HCT116 (cell line): ENCODE measurements at regions not wholly inside any gene's neighbourhood (a gene's known extent, or its start where the extent isn't known, plus 50 kb on each side); places are given as distances from the start of the nearest gene placed in this dataset.

Source experiments
- ATAC-seq: fragments of 200-7000 bp; cut with Tn5 transposase; 2 replicates; pipeline ENCODE4 v1.9.1; 2020; ENCODE audit warnings: mild to moderate bottlenecking, moderate library complexity
- BruUV-seq: library from RNA; stranded (reverse); fragments of 400-500 nt; replicated peaks from 2 replicates; lab custom pipeline; 2021; lab: Mats Ljungman, UMichigan
- CTCF ChIA-PET: fragments of 300-600 bp; sonication (Branson Sonifier 250); formaldehyde crosslinking; loops from one replicate; lab custom pipeline; 2021; ENCODE audit warnings: antibody characterized with exemption; lab: Charles Lee
- POLR2A ChIA-PET: fragments of 300-600, 350-600 bp; sonication (Branson Sonifier 250); formaldehyde crosslinking; loops from one replicate; lab custom pipeline; 2021; ENCODE audit warnings: antibody characterized with exemption; lab: Charles Lee
- RAD21 ChIA-PET, 2 experiments: fragments of 300-600 bp; sonication (Branson Sonifier 250); formaldehyde crosslinking; loops; one replicate each; lab custom pipeline; 2023; ENCODE audit warnings: low total read pairs in 2 of 2; ENCODE audit not compliant: uncharacterized antibody in 2 of 2, unreplicated experiment in 2 of 2, low non-redundant PET in 1 of 2; lab: Charles Lee
- DNase-seq: peaks from one replicate; pipeline ENCODE4 v3.0.0-alpha.2; 2010; ENCODE audit warnings: low read depth, low spot score
- H2AFZ ChIP-seq: fragments of 200-600 bp; shearing (Covaris generic), sonication (generic); 2 replicates; pipeline ENCODE4 v1.6.1; 2017; ENCODE audit warnings: low read depth, mixed run types, mixed read lengths, antibody characterized with exemption, low read length; ENCODE audit not compliant: poor library complexity, severe bottlenecking
- H3K27ac ChIP-seq: 2 replicates; pipeline ENCODE4 v1.5.1; 2012; ENCODE audit warnings: low read depth, low read length
- H3K27me3 ChIP-seq: fragments of 200-600 bp; sonication (generic); 2 replicates; pipeline ENCODE4 v1.6.1; 2016; ENCODE audit warnings: mixed run types, low read length, mixed read lengths; ENCODE audit not compliant: insufficient read depth
- H3K36me3 ChIP-seq, 2 experiments: fragments of 200-500 bp in 1 of 2; fragments of 200-600 bp in 1 of 2; sonication (Bioruptor generic) in 1 of 2; sonication (generic) in 1 of 2; 2 replicates each; pipeline versions ENCODE4 v1.5.1 to v1.6.1; 2014 to 2016; ENCODE audit warnings: low read length in 2 of 2, inconsistent platforms in 1 of 2, mixed read lengths in 1 of 2, mixed run types in 1 of 2; ENCODE audit not compliant: insufficient read depth in 2 of 2, control insufficient read depth in 1 of 2
- H3K4me1 ChIP-seq, 2 experiments: fragments of 200-600 bp in 1 of 2; sonication (generic) in 1 of 2; 2 replicates each; pipeline versions ENCODE4 v1.5.1 to v1.6.1; 2012 to 2017; ENCODE audit warnings: low read length in 2 of 2, inconsistent platforms in 1 of 2, mild to moderate bottlenecking in 1 of 2, mixed read lengths in 1 of 2, mixed run types in 1 of 2, moderate library complexity in 1 of 2; ENCODE audit not compliant: insufficient read depth in 2 of 2, control insufficient read depth in 1 of 2
- H3K4me2 ChIP-seq: fragments of 200-600 bp; sonication (generic); 2 replicates; pipeline ENCODE4 v1.6.1; 2017; ENCODE audit warnings: mixed run types, low read length, mixed read lengths
- H3K4me3 ChIP-seq, 2 experiments: fragments of 200-600 bp in 1 of 2; sonication (generic) in 1 of 2; replicated peaks in 1 of 2; 2 replicates each; pipeline ENCODE4 v1.5.1; 2011 to 2016; ENCODE audit warnings: low read length in 2 of 2, control low read depth in 1 of 2, low read depth in 1 of 2, mild to moderate bottlenecking in 1 of 2, mixed read lengths in 1 of 2, mixed run types in 1 of 2
- H3K79me2 ChIP-seq: fragments of 200-600 bp; sonication (generic); 2 replicates; pipeline ENCODE4 v1.6.1; 2017; ENCODE audit warnings: mild to moderate bottlenecking, mixed run types, low read length, moderate library complexity, mixed read lengths; ENCODE audit not compliant: insufficient read depth
- H3K9ac ChIP-seq: fragments of 200-600 bp; sonication (generic); 2 replicates; pipeline ENCODE4 v1.6.1; 2016; ENCODE audit warnings: low read length, mixed read lengths
- H3K9me2 ChIP-seq: fragments of 200-600 bp; sonication (generic), shearing (Covaris generic); 2 replicates; pipeline ENCODE4 v1.6.1; 2017; ENCODE audit warnings: mixed run types, mild to moderate bottlenecking, moderate library complexity; ENCODE audit not compliant: insufficient read depth
- H3K9me3 ChIP-seq, 2 experiments: fragments of 200-500 bp in 1 of 2; fragments of 200-600 bp in 1 of 2; sonication (Bioruptor generic) in 1 of 2; sonication (generic) in 1 of 2; 2 replicates each; pipeline ENCODE4 v1.6.1; 2014 to 2017; ENCODE audit warnings: low read length in 2 of 2, mixed read lengths in 2 of 2, inconsistent platforms in 1 of 2, low read depth in 1 of 2, mild to moderate bottlenecking in 1 of 2, mixed run types in 1 of 2, moderate library complexity in 1 of 2; ENCODE audit not compliant: control insufficient read depth in 1 of 2, insufficient read depth in 1 of 2
- H4K20me1 ChIP-seq: fragments of 200-600 bp; sonication (generic), shearing (Covaris generic); 2 replicates; pipeline ENCODE4 v1.6.1; 2017; ENCODE audit warnings: mixed run types, mild to moderate bottlenecking, moderate library complexity; ENCODE audit not compliant: insufficient read depth
- CBX3 ChIP-seq: IDR thresholded peaks from 2 replicates; pipeline ENCODE4 v1.6.1; 2012; ENCODE audit warnings: low read depth
- CTCF ChIP-seq, 3 experiments: fragments of 200-600 bp in 1 of 3; sonication (generic) in 1 of 3; IDR thresholded peaks in 2 of 3; conservative IDR thresholded peaks in 1 of 3; 2 replicates each; pipeline ENCODE4 v1.5.1; 2012 to 2017; ENCODE audit warnings: low read depth in 2 of 3, low read length in 2 of 3, antibody characterized with exemption in 1 of 3, borderline replicate concordance in 1 of 3, control low read depth in 1 of 3, mild to moderate bottlenecking in 1 of 3, mixed read lengths in 1 of 3, mixed run types in 1 of 3, moderate library complexity in 1 of 3; ENCODE audit not compliant: insufficient read depth in 1 of 3
- ELF1 ChIP-seq: IDR thresholded peaks from 2 replicates; pipeline ENCODE4 v1.6.1; 2012; ENCODE audit warnings: low read depth, borderline replicate concordance
- EZH2 ChIP-seq: fragments of 200-600 bp; sonication (generic); IDR thresholded peaks from 2 replicates; pipeline ENCODE4 v1.6.1; 2017; ENCODE audit warnings: antibody characterized with exemption, mixed run types
- EZH2phosphoT487 ChIP-seq: fragments of 200-600 bp; IDR thresholded peaks from 2 replicates; pipeline ENCODE4 v1.6.1; 2018; ENCODE audit warnings: antibody characterized with exemption, borderline replicate concordance
- FOSL1 ChIP-seq: IDR thresholded peaks from 2 replicates; pipeline ENCODE4 v1.6.1; 2012; ENCODE audit warnings: low read depth
- RAD21 ChIP-seq: IDR thresholded peaks from 2 replicates; pipeline ENCODE4 v1.6.1; 2012; ENCODE audit warnings: low read depth, mild to moderate bottlenecking
- SP1 ChIP-seq: IDR thresholded peaks from 2 replicates; pipeline ENCODE4 v1.6.1; 2012; ENCODE audit warnings: low read depth
- ZFX ChIP-seq: fragments of 450-650 bp; IDR thresholded peaks from 2 replicates; pipeline ENCODE4 v1.6.1; 2017
- ZNF274 ChIP-seq: fragments of 200-500 bp; sonication (Bioruptor generic); IDR thresholded peaks from 2 replicates; pipeline ENCODE4 v1.6.1; 2014; ENCODE audit warnings: mild to moderate bottlenecking, low read depth, low read length, inconsistent platforms
- intact Hi-C: fragments of 100-400 bp; cut with micrococcal nuclease; formaldehyde crosslinking; loops from 2 replicates; pipeline ENCODE4 v1.10.0; 2022

- BruUV-seq, result no TSS peak
- Histone ChIP-seq H3K27me3 (peaks cover 47% of the 10 kb centered on the region), H3K4me3 (no peak overlapping the region), H3K4me1 (no peaks in the 10 kb centered on the region), H3K9me3 (no peaks in the 10 kb centered on the region), H3K36me3 (no peaks in the 10 kb centered on the region), H4K20me1 (no peaks in the 10 kb centered on the region), H2AFZ (no peak overlapping the region), H3K9ac (no peak overlapping the region), H3K4me2 (no peak overlapping the region), H3K27ac (no peak overlapping the region), H3K79me2 (no peaks in the 10 kb centered on the region), H3K9me2 (no peaks in the 10 kb centered on the region)
- no peak for TF ChIP-seq ZFX
- no peak for TF ChIP-seq ZNF274
- peak; percentile 60 for TF ChIP-seq RAD21
- no peak for TF ChIP-seq ELF1
- TF ChIP-seq CTCF (IDR thresholded peaks at IDR 0.05 in 2 of 3, conservative IDR thresholded peaks at IDR 0.05 in 1 of 3; ENCODE audit: borderline replicate concordance in 1 of 3, insufficient read depth in 1 of 3, low read depth in 2 of 3, low read length in 2 of 3), result peak; percentile 47 to 69 (median 64); a peak in 5 of 6 replicates
- no peak for TF ChIP-seq EZH2phosphoT487
- TF ChIP-seq FOSL1, result no peak
- TF ChIP-seq SP1, result no peak
- TF ChIP-seq CBX3, result 0 out of 2 replicates have a peak, but pooled peaks have one; percentile 22
- TF ChIP-seq EZH2, result no peak; the same call in 1 of the 2 replicates
- POLR2A ChIA-PET, result no interaction called here
- intact Hi-C loops, result loop anchor here (10.0 kb wide), 1 partner anchor 763 kb away; no protein-coding TSS in a partner anchor
- peak; percentile 96 for ATAC-seq
- CTCF ChIA-PET, result interaction anchor here (0.6 to 1.7 kb wide), 7 partner anchors 8 to 762 kb away, joined by 3 to 7 read pairs (median 3); no protein-coding TSS in a partner anchor
- RAD21 ChIA-PET, result no interaction called here
- DNase-seq, result peak; percentile 22
Observed at GRCh38 chr5:61817472-61818326, 485.6 kb downstream of the ZSWIM6 start.
